Testis (tissue), 2 donors: ENCODE measurements at regions not wholly inside any gene's neighbourhood (a gene's known extent, or its start where the extent isn't known, plus 50 kb on each side); places are given as distances from the start of the nearest gene placed in this dataset.

Experiments
- CTCF ChIP-seq, 3 experiments: fragments of 450-650 bp in 2 of 3; fragments of 200-600 bp in 1 of 3; sonication (generic) in 1 of 3; IDR thresholded peaks; one replicate each; pipeline ENCODE4 v1.5.1; 2016 to 2019; ENCODE audit warnings: antibody characterized with exemption in 3 of 3, mild to moderate bottlenecking in 2 of 3, moderate library complexity in 1 of 3
- POLR2A ChIP-seq: fragments of 450-650 bp; IDR thresholded peaks from one replicate; pipeline ENCODE4 v1.6.1; 2017; ENCODE audit warnings: antibody characterized with exemption, mild to moderate bottlenecking, moderate library complexity

DNA sequence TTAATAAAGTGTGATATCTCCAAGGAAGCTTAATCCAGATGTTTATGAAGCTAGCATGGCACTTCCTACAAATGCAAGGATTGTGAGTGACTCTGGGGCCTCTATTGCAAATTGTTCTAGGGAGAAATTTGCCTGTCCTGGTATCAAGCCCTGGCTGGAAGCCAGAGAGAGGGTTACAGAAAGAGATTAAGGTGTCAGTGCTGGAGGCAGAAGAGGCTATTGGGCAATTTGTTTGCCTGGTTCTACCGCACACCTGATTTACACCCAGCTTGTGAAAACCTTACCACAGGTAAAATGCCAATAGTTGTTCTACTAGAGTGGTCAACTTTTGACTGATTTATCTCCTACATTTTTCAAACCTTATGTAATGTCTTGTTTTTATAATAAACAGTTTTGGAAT, 186.7 kb upstream of the FAT1 start:
- TF ChIP-seq CTCF (IDR thresholded peaks at IDR 0.05) (no peak), POLR2A (no peak)
